Right renal cortex interstitium (tissue), 3 donors: ENCODE measurements at regions not wholly inside any gene's neighbourhood (a gene's known extent, or its start where the extent isn't known, plus 50 kb on each side); places are given as distances from the start of the nearest gene placed in this dataset.

Source experiments
- DNase-seq, 3 donors: peaks; one replicate each; pipeline ENCODE4 v3.0.0-alpha.2; 2013; ENCODE audit warnings: low read depth in 3 of 3, low spot score in 2 of 3

DNA sequence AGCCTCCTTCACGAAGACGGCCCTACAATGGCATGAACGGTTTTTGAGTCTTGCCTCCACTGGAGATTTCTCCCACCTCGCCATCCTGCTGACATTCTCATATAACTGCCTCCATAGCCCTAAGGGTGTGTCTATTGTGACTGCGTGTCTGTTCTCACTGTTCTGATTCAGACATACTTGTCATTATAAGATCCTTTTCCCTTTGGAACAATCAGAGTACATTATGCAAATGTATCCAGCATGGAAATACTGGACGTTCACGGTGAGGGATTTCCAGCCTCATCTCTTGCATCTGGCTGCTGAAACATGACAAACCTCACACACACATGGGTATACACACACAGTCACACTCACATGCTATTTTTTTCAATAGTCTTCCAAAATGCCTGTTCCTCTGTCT is 402.1 kb downstream of the DIRAS2 start:
- no peak for DNase-seq

DNA sequence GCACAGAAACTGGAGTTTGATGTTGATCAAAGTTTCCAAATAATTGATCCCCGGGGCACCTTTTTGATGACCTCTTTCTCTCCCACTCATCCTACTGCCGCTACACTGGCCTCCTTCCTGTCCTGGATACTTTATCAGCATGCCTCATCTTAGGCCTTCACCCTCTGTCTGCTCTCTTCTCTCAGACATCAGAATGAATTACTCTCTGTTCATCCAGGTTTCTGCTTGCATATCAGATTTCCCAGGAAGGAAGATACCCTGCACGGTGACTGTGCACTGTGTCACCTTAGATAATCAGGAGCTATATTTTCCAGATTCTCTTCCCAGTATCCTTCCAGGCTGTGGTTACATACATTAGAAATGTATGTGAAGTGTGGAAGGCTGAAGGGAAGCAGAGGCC is 397.0 kb downstream of the DIRAS2 start:
- DNase-seq = no peak

DNA sequence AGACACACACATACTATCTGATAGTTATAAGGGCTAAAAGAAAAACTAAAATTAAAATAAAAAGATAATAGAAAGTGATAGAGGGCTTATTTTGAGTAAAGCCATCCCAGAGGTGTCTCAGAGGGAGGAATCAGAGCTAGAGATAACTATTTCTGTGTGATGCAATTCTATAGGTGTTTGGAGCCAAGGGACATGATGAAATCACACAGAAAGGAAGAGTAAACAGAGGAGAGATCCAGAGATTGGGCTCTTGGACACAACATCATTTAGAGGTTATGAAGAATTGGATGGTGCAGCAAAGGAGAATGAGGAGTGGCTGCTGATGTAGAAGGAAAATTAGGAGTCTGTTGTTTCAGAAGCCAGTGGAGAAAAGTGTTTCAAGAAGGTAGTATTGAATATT is 393.5 kb downstream of the DIRAS2 start:
- no peak for DNase-seq

DNA sequence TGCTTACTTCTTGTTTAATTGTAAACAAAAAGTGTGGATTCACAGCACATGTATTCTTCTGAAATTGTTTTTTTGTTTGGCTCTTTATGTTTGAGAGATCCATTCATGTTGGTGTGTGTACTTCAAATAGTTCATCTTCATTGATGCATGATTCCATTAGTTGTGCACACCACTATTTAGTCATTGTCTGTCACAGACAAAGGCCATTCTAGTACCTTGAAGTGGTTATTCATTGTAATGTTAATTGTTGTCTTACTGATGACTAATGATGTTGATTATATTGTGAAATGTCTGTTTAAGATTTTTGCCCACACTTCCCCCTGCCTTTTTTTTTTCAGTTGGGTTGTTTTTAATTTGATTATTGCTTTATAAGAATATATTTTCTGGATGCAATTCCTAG is 391.3 kb downstream of the DIRAS2 start:
- DNase-seq = no peak

DNA sequence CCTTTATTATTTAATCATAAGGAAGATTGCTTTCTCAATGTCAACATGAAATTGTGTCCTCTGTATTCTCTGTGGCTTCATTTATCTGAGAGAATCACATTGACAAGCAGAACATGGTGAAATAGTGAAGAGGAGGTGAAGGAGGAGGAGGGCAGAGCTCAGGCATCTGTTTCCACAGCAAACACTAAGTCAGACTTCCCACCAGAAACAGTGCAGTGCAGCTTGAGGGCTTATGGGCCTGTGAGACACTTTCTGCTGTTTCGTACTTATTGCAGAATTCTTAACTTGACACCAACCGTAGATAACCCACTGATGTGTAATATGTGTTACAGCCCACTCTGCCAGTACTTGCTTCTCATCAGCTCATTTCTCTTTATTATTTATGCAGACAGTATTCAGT is 386.3 kb downstream of the DIRAS2 start:
- DNase-seq = no peak

DNA sequence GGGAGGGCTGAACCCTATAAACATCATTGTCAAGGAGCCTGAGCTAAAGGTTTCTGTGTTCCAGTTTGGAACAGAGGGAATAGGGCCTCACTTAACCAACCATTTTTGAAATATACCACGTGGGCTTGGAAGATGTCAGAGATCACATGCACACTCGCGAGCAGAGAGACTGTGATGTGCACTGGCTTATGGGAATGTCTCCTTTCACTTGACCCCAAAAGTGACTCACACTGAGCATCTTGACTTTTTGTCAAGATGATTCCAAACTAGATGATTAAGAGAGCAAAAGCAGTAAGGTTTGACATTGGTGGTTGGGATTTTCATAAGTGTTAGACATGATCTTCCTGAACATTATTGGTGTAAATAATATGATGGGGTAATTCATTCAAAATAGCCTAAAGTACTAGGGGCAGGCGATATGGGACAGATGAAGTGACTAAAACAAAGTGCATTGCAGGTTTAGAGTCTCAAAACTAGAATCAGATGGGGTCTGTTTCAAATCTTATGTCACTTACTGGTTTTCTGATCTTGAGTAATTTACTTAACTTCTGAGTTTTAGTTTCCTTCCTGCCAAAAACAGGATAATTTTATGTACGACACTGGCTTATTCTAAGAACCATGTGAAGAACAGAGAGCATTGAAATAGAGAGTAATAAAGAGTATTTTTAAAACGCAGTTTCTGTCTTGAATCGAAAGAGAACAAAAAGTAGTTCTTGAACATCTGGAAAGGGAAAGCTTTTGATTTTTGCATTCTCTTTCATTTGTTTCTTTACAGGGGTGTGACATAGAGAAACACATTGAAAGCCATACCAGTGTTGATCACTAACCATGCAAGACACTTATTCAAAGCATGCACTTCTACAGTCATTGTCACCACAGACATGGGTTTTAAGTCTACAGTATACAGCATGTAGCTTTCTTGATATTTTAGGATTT is 383.0 kb downstream of the DIRAS2 start:
- DNase-seq = no peak

DNA sequence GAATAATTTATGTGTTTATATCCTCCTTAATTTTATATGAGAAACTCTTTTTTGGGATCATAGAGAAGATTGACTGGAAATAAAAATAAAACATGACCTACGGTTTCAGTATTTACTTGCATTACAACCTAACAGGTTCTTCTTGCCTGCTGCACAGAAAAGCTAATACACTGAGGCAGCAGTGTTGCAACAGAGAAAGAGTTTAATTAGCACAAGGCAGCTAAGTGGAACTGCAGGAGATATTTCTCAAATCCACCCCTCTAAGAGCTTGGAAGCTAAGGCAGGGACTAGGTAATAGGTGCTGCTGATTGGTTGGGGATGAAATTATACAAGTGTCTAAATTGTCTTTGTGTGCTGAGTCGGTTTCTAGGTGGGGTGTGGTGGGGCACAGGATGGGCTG is 380.9 kb downstream of the DIRAS2 start:
- DNase-seq = no peak

DNA sequence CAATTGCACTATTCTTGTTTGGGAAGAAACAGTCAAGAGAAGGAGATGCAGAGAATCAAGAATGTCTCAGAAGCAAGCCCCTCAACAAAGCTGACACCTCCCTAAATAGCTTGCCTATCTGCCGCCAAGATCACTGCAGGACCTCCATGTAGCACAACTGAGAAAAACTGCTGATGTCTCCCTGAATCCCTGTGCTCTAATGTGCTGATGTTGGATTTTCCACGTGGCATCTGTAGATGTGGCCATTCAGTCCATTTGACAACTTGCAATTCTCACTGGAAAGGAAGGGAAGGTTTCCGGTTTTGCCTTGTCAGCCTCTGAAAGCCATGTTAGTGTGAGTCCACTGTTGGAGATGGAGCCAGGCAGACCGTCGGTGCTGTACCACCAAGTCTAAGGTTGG is 374.0 kb downstream of the DIRAS2 start:
- DNase-seq = no peak

DNA sequence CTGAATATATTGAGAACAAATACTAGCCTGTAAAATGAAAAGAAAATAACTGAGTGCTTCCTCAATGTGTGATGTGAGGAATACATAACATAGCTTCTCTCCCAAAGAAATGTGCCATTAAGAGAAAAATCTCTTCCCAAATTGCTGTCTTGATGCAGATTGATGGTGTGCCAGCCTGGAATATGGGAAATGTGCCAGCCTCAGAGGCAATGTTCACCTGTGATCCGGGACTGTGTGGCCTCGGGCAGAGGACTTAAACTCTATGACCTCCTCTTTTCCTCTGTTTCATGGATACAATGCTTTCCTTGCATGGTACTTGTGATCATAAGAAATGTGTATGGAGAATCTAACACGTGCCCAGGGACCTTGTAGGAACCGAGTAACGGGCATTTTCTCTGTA is 370.9 kb downstream of the DIRAS2 start:
- no peak for DNase-seq

DNA sequence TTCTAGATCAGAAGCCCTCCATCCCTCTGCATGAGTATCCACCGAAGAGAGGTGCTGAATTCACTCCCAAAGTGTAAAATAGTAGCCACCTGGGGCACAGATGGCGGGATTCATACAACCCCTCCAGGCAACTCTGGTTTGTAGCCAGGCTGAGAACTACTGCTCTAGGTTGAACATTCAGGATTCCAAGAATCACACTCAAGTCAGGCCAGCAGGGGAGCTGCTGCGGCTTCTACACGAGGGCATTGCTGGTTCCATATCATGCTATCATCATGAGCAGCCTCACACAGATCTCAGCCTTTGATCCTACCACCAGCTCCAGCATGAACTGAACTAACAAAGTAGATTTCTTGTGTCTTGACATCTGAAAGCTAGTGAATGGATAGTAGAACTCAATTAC is 367.9 kb downstream of the DIRAS2 start:
- no peak for DNase-seq

DNA sequence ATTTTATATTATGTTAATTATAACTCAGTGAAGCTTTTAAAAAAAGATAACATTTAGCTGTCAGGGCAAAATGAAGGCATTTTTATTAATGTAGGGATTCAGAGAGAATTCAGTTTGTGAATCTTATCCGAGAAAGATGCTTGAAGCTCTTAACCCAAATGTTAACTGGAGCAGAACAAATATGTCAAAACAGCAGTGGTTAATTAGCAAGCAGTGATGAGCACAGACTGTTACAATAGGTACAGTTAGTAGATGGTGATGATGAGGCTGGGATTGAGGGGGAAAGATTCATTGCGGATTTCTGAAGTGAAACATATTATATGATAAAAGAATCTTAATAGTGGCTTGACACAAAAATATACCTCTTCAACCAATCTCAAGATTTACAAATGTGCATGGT is 356.7 kb downstream of the DIRAS2 start:
- DNase-seq = no peak

DNA sequence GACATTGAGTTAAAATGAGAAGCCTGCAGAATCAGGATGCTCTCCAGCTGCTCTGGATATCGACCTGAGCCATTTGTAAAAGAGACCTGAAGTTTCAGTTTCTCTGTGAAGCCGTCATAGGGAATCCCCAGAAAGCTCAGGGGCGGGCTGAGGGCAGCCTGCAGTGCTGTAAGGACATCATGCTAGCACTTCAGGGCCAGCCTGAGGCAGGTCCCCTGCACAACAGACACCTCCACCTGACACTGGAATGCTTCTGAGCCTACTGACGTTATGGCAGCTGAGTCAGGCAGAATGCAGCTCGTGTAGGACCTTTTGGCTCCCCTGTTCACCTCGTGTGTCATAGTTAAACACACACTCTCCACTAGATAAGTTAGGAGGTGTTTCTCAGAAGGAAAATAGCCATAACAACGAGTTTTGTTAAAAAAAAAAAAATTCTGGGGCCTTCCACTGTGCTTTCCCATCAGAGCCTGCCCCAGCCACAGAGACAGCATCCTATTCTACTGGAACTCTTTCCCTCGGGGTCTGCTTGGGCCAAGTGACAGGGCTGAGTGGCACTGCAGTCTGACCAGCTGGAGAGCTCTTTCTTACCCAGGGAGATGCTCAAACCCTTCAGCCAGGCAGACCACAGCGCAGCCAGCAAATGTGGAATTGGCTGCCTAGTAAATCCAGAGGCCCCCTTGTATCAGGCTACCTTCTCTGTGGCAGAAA is 354.9 kb downstream of the DIRAS2 start:
- DNase-seq = no peak

DNA sequence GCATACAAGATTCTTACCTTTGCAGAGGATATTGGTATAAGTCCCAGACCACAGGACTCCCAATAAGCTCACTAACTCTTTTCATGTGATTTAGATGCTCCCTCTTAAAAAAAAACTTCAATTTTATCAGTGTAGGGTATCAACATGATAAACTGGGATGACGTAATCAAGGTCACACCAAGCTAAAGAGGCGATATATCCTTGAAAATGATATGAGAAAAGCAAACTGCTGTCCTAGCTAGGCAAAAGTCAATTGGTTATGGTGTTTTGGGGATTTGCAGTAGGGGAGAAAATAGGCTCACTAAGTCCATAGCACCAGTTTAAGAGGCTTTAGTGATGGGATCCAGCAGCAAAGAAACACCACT is 354.4 kb downstream of the DIRAS2 start:
- DNase-seq = no peak

DNA sequence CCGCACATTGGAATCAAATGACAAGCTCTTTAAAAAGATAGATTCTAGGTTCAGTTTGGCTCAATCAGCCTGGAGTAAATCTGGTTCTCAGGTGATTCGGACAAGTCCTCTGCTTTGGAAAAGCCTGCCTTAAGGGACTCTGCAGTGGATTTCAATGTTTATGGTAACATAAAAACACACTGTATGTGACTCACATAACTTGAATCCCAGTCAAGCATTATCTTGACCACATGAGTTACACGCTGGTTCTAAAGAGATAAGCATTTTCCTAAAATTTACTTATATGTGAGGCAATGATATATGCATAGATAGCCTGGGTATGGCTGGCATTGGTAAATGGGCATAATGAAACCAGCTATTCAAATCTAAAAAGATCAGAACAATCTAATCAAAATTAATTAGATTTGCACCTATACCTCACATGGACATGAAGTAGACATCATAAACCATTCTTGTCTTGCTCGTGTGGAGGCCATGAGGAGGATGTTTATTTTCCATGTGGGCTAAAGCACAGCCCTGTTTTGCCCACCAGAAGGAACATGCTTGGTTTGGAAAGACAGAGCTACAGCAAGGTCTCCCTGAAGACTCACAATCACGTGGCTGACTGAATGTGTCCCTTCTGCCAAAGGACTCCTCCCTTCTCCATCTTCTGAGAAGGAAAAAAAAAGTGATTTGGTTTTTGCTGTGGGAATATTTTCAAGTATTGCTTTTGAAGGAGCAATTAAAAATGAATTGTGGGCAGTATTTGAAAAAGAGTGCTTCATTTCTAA is 351.7 kb downstream of the DIRAS2 start:
- no peak for DNase-seq

DNA sequence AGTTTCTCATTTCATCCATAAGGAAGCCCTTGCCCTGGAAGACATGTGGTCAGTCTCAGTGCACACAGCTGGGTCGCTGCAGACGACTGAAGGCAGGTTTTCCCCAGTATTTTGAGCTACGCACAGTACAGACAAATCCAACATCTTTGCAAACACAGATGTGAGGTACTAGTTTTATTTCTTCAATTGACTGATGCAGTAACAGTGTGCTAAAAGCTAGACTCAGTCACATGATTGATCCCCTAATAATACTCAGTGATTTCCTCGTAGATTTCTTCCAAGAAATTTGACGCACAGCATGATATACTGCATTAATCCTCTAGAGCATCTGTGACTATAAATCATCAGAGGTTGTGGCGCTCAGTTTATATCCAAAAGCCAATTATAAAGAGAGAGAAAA is 346.1 kb downstream of the DIRAS2 start:
- no peak for DNase-seq

DNA sequence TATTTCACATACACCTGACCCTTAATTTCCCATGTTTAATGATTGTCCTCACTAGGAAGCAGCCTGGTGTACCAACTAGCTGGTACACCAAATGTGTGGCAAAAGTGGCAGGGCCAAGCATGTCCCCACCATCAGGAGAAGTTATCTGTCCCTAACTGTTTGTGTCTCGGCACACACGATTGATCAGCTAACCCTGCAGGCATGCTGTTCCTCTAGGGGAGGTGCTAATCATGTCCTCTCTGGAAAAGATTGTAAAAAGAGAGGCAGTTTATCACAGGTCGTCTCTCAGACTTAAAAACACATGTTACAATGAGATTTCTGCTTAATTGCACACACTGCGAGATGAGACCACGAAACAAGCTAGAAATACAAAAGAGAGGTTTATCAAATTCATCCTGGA is 342.7 kb downstream of the DIRAS2 start:
- no peak for DNase-seq

DNA sequence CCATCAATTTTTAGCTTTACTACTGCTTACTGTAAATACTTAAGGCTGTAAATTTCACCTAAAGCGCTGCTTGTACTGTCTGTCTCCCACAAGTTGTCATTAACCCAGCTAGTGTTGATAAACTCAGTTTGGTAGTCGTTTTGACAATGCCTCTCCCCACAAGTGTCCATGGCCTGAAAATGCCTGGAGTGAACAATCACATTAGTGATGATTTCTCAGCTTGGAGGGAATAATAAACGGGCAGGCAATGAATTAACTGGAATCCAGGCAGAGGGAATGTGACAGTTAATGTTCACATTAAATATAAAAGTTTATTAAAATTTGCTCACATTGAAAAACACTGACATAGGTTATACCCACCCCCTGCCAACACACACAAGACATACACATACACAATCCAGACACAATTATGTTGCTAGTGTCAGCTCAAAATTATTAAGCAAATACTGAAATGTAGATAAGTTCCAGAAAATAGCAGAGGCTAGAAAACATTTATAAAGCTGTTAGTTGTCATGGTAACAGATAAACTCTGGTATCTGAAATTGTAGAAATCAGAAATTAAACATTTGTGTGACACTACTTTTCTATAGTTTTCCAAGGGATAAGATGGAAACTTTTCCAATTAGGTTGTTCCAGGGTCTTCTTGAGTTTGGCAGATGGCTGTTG is 341.9 kb downstream of the DIRAS2 start:
- DNase-seq = no peak

DNA sequence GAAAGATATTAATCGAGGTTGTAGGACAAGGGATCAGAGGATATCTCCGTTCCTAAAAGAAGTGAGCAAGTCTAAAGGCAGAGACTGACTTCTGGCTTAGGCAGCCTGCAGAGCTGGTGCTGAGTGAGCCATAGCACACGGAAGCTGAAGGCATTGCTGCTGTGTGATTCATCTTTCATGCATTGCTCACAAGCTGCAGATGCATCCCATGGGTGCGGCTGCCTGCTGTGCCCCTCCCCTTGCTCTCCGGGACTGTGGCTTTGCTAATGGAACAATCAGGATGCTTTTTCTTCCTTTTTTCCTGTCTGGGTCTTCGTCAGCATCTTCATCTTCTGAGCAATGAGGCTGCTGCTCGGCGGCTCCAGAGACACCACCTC is 341.4 kb downstream of the DIRAS2 start:
- no peak for DNase-seq

DNA sequence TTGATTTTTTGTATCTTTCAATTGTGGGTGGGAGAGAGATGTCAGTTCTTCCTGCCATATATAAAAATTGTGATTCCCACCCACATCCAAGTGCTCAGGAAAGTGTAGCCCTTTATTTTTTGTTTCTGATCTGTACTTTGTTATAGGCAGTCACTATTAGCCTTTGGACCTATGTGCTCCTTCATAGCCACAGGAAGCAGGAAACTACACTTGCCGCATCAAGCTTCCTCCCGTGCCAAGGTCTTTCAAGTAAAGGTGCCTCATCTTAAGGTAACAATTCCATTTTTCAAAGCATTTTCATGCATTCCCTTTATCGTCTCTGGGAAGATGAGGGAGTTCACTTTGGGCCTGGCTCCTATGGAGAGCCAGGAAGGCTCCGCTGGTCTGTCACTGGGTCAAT is 339.0 kb downstream of the DIRAS2 start:
- DNase-seq = no peak

DNA sequence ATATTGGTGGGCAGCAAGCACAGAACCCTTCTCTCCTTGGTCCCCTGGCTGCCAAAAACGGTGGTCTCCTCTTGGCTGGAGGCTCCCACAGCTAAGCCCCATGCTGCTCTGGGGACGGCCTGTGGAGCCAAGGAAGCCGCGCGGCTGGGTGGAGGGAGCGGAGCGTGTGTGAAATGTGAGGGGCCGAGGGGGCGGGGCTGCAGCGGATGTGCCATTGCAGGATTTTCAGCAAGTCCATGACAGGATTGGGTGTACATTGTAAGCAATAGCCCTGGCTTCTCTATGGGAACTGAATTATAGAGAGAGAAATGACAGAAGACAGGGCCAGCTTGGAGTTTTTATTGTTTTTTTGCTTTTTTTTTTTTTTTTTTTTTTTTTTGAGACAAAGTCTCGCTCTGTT is 336.5 kb downstream of the DIRAS2 start:
- no peak for DNase-seq
